ENCODE measurements at regions not wholly inside any gene's neighbourhood (a gene's known extent, or its start where the extent isn't known, plus 50 kb on each side); places are given as distances from the start of the nearest gene placed in this dataset.

DNA sequence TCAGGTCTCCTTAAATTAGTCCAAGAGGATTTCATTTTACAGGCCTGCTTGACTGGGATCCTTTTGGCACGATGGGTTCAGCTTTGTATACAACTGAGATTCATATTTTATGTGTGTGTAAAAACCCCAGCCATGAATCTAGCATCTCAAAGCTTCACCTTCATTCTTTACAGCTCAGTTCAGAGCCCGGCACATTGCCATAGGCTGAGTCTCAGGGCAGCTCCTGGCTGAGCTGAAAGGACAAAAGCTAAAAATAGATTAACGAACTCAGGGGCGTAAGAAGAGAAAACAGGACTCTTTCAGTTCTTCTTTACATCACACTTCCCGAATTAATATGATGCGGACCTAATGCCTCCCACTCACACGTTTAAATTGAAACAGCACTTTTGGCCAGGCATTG, 262.8 kb upstream of the PBX1 start:
- no peak for DNase-seq (ENCODE audit: low spot score)
- TF ChIP-seq, protein P1, sequence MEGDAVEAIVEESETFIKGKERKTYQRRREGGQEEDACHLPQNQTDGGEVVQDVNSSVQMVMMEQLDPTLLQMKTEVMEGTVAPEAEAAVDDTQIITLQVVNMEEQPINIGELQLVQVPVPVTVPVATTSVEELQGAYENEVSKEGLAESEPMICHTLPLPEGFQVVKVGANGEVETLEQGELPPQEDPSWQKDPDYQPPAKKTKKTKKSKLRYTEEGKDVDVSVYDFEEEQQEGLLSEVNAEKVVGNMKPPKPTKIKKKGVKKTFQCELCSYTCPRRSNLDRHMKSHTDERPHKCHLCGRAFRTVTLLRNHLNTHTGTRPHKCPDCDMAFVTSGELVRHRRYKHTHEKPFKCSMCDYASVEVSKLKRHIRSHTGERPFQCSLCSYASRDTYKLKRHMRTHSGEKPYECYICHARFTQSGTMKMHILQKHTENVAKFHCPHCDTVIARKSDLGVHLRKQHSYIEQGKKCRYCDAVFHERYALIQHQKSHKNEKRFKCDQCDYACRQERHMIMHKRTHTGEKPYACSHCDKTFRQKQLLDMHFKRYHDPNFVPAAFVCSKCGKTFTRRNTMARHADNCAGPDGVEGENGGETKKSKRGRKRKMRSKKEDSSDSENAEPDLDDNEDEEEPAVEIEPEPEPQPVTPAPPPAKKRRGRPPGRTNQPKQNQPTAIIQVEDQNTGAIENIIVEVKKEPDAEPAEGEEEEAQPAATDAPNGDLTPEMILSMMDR (IDR thresholded peaks at IDR 0.05; ENCODE audit: extremely low read depth, missing control alignments) = no peak

DNA sequence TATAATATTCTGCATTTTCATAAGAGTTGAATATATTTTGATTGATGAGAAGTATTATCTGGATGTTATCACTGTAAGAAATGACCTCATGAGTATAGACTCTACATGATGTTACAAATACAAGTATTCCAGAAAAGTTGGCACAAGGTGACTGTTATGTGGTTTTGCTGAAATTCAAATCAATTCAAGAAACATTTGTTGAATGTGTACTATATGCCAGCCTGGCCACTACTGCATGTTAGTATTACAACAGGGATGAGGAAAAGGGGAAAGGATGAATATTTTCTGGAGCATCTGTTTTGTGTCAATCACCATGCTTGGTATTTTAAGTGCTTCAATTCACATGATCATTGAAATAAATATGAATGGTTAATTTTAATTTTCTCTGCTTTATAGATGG, 250.9 kb upstream of the PBX1 start:
- no peak for DNase-seq (ENCODE audit: low spot score)
- TF ChIP-seq, protein P1 (IDR thresholded peaks at IDR 0.05; ENCODE audit: extremely low read depth, missing control alignments) = no peak

DNA sequence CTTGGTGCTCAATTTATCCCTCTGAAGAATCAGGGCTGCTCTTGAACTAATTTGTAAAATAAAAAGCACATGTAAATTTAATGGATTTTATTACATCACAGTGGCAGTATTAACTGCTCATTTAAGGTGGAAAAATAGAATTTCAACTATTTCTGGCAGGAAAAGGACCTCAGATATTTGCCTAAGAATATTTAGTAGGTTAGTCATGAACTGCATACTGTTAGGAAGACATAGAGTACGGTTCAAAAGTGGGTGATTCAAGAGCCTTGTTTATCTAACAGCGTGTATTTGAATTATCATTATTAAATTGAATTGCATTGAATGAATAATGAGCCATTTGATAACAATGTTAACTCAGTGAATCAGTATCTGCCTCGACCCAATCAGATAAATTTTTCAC, 248.8 kb upstream of the PBX1 start:
- TF ChIP-seq, protein P1 (IDR thresholded peaks at IDR 0.05; ENCODE audit: extremely low read depth, missing control alignments) = no peak
- DNase-seq (ENCODE audit: low spot score) = no peak

DNA sequence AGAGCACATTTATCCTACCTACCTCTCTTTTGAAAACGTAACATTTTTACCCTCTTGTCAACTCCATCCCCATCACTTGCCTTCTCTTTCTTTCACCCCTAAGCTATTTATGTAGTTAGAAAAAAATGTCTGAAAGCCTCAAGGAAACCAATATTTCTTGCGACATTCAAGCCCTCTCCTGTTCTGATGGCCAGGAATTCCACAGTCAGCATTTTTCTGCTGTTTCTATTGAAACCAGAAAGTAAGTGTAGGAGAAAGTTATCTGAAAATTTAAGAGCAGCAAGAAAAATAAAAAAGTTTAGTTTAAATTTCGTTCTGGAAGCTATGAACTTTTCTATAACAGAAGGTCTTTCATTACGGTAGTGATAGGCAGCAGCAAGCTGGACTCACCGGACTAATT, 247.6 kb upstream of the PBX1 start:
- TF ChIP-seq, protein P1 (IDR thresholded peaks at IDR 0.05; ENCODE audit: extremely low read depth, missing control alignments) = no peak
- DNase-seq (ENCODE audit: low spot score) = no peak

DNA sequence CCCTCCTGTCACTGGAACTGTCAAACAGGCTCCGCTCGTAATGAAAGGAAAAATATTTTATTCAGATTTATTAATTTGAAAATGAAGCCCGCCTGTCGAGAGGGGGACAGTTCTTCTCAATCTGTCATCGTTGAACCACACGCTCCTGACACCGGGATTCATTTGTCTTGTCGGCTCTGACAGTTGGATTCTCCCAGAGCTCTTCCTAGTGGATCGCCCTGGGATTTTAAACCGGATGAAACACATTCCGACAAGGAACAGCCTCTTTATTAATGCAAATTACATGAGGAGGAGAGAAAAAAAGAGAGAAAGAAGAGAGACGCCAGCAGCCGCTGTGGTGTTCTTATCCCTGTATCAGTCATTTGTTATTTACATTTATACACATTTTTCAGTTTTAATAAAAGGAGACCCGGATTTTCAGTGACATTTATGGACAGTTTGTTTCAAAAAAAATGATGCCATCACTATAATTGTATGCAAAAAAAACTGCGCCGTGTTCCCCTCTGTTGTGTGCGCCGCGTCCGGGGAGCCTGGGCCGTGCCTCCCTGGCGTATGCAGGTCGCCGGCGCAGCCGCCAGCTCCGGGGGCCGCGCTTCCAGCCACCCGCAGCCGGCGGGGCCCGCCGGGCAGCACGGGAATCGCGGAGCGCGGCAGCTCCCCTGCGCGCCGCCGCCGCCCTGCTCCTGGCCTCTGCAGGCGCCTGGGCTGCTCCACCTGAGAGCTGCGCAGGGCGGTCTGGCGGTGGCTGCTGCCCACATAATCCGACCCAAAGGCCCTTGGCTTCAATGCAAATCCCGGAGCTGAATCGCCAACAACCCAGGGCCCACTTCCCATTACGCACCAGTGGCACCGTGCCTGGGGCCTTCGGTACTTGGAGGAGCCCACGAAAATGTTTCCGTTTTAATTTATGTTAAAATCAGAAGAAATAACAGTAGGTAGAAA, 237.9 kb upstream of the PBX1 start:
- TF ChIP-seq, protein P1 (IDR thresholded peaks at IDR 0.05; ENCODE audit: extremely low read depth, missing control alignments) = no peak
- DNase-seq (ENCODE audit: low spot score) = no peak

DNA sequence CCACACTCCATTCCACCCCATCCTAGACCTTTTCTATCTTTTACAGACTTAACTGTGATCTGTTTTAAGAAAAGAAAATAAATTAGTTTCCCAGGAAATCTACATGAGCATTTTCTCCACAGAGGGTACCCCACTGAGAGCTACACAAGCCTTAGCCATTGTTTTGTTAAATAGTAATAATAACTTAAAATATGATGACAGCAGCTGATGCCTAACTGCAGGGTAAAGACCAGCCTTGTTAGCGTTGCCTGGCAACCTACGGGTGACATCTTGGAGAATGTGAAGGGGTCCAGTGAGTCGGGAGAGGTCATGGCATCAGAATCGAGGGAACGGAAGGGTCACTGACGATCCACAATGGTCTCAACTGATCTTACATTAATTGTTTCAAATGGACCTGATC, 233.2 kb upstream of the PBX1 start:
- TF ChIP-seq, protein P1 (IDR thresholded peaks at IDR 0.05; ENCODE audit: extremely low read depth, missing control alignments) = no peak
- no peak for DNase-seq (ENCODE audit: low spot score)

DNA sequence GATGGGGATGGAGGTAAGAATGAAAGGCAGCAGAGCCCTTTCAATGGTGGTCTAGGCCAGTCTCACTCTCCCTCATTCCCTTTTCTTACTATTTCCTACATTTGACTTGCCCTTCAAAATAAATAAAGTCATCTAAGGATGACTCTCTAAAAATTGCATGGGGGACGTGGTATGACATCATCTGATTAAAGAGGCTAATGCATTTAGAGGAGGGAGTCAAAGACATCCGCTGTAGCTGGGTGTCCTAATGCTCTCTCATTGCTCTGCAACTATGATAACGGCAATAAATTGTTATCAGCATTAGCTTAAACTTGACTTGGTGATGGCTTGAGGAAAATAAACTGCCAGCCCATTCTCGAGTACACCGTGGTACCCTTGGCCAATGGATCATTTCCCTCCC, 225.6 kb upstream of the PBX1 start:
- TF ChIP-seq, protein P1 (IDR thresholded peaks at IDR 0.05; ENCODE audit: extremely low read depth, missing control alignments) = no peak
- DNase-seq (ENCODE audit: low spot score) = no peak

Measured in GM20000 (cell line).